GM12873 (cell line): ENCODE measurements at regions not wholly inside any gene's neighbourhood (a gene's known extent, or its start where the extent isn't known, plus 50 kb on each side); places are given as distances from the start of the nearest gene placed in this dataset.

Experiments
- CTCF ChIP-seq: IDR thresholded peaks from 2 replicates; pipeline ENCODE4 v1.5.1; 2012; ENCODE audit warnings: low read depth, mild to moderate bottlenecking, moderate library complexity, low read length, control low read depth; ENCODE audit not compliant: insufficient read depth; ENCODE audit errors: missing control alignments

- no peak for TF ChIP-seq CTCF
These were observed 68.5 kb upstream of the AMN1 start for GRCh38 chr12:31797230-31797872.

- no peak for TF ChIP-seq CTCF
These were observed 67.6 kb upstream of the AMN1 start for GRCh38 chr12:31796270-31796951.

GRCh38 chr12:31794745-31795144 lies 65.9 kb upstream of the AMN1 start:
- TF ChIP-seq CTCF: no peak

- TF ChIP-seq CTCF: no peak
These were observed 61.9 kb upstream of the AMN1 start for GRCh38 chr12:31790759-31791158.

GRCh38 chr12:31785318-31785717 lies 56.5 kb upstream of the AMN1 start:
- no peak for TF ChIP-seq CTCF

GRCh38 chr12:31783996-31784645 lies 55.3 kb upstream of the AMN1 start:
- no peak for TF ChIP-seq CTCF

- TF ChIP-seq CTCF: no peak
These were observed 54.7 kb upstream of the AMN1 start for GRCh38 chr12:31783556-31783955.
